Adrenal gland (tissue), 9 donors: ENCODE measurements at regions not wholly inside any gene's neighbourhood (a gene's known extent, or its start where the extent isn't known, plus 50 kb on each side); places are given as distances from the start of the nearest gene placed in this dataset.

Experiments
- DNase-seq, 7 donors: peaks; one replicate each; pipeline ENCODE4 v3.0.0-alpha.2; 2019 to 2020
- H3K27ac ChIP-seq, 5 donors: fragments of 200-600 bp; sonication (generic) in 4 of 5; 1 replicate in 3 of 5; 2 replicates in 2 of 5; pipeline versions ENCODE4 v1.5.1 to v1.8.0; 2016 to 2020; ENCODE audit warnings: mild to moderate bottlenecking in 1 of 5
- H3K27me3 ChIP-seq: fragments of 200-600 bp; 2 replicates; pipeline ENCODE4 v1.8.0; 2021
- H3K36me3 ChIP-seq, 2 donors: fragments of 200-600 bp; replicated peaks in 1 of 2; 1 replicate in 1 of 2; 2 replicates in 1 of 2; pipeline versions ENCODE4 v1.5.1 to v1.8.0; 2018 to 2022
- H3K4me1 ChIP-seq, 2 donors: fragments of 200-600 bp; replicated peaks in 1 of 2; 1 replicate in 1 of 2; 2 replicates in 1 of 2; pipeline versions ENCODE4 v1.5.1 to v1.8.0; 2018 to 2021
- H3K4me3 ChIP-seq, 4 donors: fragments of 200-600 bp; sonication (generic) in 3 of 4; one replicate each; pipeline ENCODE4 v1.5.1; 2016 to 2018
- H3K9me3 ChIP-seq, 3 donors: fragments of 200-600 bp; sonication (generic) in 1 of 3; replicated peaks in 1 of 3; 1 replicate in 2 of 3; 2 replicates in 1 of 3; pipeline versions ENCODE4 v1.5.1 to v1.8.0; 2016 to 2021
- POLR2A ChIP-seq, 2 donors: fragments of 450-650 bp; IDR thresholded peaks; one replicate each; pipeline ENCODE4 v1.6.1; 2017; ENCODE audit warnings: antibody characterized with exemption in 2 of 2, mild to moderate bottlenecking in 2 of 2, moderate library complexity in 1 of 2
- WGBS, 4 donors: extraction: QIAGEN DNeasy Blood & Tissue Kit in 2 of 4; methylation state at CpG; one replicate each; pipeline versions ENCODE4 v1.1.5 to v1.1.7; 2013 to 2017; 5-methylcytosine and 5-hydroxymethylcytosine counted together
- intact Hi-C, 2 donors: fragments of 100-400 bp; cut with DNase I; formaldehyde crosslinking; loops; one replicate each; pipeline versions ENCODE4 v1.14.1 to v1.15.0; 2022 to 2023
- TF ChIP-seq, protein P1 (sequence below), 6 experiments: fragments of 450-650 bp in 4 of 6; fragments of 200-600 bp in 2 of 6; sonication (generic) in 1 of 6; IDR thresholded peaks; 1 replicate in 5 of 6; 2 replicates in 1 of 6; pipeline versions ENCODE4 v1.5.1 to v1.8.0; 2016 to 2021; ENCODE audit warnings: antibody characterized with exemption in 6 of 6, mild to moderate bottlenecking in 2 of 6, moderate library complexity in 1 of 6
- donor health status: healthy with polysubstance abuse.
- donor health status: Bipolar disorder and iron deficiency.
- donor health status: DM: yes; HTN: yes; CAD: no.
- donor health status: DM: no; HTN: no; CAD: no.
- donor health status: DM: no; HTN: no; CAD: no.

DNA sequence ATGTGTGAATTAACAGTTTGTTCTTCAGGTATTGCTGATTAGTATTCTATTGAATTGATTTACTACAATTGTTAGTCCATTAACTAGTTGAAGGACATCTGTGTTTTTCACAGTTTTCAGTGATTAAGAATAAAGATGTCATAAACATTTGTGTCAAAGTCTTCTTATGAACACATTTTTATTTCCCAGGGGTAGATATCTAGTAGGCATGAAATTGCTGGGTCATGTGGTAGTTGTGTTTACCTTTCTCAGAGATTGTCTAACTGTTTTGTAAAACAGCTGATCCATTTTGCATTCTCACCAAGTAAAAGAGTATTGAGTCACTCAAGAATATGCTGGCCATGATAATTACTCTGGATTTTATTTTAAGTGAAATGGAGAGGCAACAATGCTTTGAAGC is 1145.3 kb downstream of the FSCB start:
- Histone ChIP-seq H3K27me3 (no peaks in the 10 kb centered on the region), H3K4me1 (no peaks in the 10 kb centered on the region), H3K9me3 (no peaks in the 10 kb centered on the region), H3K27ac (no peak overlapping the region), H3K4me3 (no peak overlapping the region), H3K36me3 (no peaks in the 10 kb centered on the region)
- DNase-seq: no peak
- intact Hi-C loops: no loop called here
- TF ChIP-seq POLR2A (IDR thresholded peaks at IDR 0.05): no peak
- TF ChIP-seq, protein P1, sequence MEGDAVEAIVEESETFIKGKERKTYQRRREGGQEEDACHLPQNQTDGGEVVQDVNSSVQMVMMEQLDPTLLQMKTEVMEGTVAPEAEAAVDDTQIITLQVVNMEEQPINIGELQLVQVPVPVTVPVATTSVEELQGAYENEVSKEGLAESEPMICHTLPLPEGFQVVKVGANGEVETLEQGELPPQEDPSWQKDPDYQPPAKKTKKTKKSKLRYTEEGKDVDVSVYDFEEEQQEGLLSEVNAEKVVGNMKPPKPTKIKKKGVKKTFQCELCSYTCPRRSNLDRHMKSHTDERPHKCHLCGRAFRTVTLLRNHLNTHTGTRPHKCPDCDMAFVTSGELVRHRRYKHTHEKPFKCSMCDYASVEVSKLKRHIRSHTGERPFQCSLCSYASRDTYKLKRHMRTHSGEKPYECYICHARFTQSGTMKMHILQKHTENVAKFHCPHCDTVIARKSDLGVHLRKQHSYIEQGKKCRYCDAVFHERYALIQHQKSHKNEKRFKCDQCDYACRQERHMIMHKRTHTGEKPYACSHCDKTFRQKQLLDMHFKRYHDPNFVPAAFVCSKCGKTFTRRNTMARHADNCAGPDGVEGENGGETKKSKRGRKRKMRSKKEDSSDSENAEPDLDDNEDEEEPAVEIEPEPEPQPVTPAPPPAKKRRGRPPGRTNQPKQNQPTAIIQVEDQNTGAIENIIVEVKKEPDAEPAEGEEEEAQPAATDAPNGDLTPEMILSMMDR (IDR thresholded peaks at IDR 0.05): no peak

- Histone ChIP-seq H3K27ac (no peak overlapping the region), H3K27me3 (no peaks in the 10 kb centered on the region), H3K9me3 (no peaks in the 10 kb centered on the region), H3K36me3 (no peaks in the 10 kb centered on the region), H3K4me1 (no peaks in the 10 kb centered on the region), H3K4me3 (no peak overlapping the region)
- no peak for DNase-seq
- intact Hi-C loops: no loop called here
- 53 to 75% (median 69%) methylated on average over 2 to 3 of the region's 3 CpGs for WGBS, 4 donors
- TF ChIP-seq, protein P1 (IDR thresholded peaks at IDR 0.05): no peak
- no peak for TF ChIP-seq POLR2A (IDR thresholded peaks at IDR 0.05)
Observed at GRCh38 chr14:43360239-43360638, 1146.8 kb downstream of the FSCB start.

DNA sequence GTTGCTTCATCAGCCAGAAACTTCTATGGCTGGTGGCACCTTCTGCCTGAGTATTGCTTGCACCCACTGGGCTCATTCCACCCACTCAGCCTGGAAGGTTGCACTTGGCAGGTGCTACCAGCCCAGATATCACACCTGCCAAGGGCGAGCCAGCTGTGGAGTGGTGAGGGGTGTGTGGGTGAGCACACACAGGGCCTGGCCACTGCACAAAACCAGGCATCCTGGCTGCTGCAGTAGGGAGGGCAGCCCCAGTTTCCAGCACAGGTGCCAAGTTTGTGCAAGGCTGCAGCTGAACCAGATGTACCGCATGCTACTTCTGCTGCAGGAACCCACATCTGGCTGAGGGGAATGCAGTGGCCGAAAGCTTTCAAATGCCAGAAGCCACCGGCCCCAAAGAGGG is 1147.8 kb downstream of the FSCB start:
- H3K4me1 ChIP-seq: no peaks in the 10 kb centered on the region
- WGBS, 4 donors: 99 to 100% (median 100%) methylated on average over 2 to 4 of the region's 4 CpGs; no CpG with 5 or more reads in 1 of the 4 donors
- no peaks in the 10 kb centered on the region for H3K27me3 ChIP-seq

DNA sequence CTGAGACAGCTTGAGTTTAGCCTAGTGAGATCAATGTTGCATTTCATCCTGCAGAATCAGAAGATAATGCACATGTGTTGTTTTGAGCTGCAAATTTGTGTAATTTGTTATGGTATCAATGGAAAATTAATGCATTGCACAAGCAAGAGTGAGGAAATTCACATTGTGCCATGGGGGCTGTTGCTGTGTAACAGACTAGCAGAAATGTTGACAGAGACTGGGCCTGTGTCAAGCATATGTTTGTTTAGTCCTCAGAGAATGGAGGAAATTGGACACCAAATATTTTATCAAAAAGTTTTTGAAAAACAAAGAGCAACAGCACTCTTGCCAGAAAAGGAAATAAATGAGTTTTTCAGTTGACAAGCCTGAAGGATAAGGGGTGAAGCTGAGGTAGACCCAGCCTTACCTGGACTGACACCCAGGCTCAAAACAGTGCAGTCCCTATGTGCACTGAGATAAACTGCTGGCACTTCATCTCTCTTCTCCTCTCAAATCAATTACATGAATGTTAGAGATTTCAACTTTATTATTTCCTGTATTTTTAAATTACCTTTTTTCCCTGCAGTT is 1150.0 kb downstream of the FSCB start:
- DNase-seq: no peak
- Histone ChIP-seq H3K27ac (no peak overlapping the region), H3K4me3 (no peak overlapping the region), H3K36me3 (no peaks in the 10 kb centered on the region), H3K27me3 (no peaks in the 10 kb centered on the region), H3K9me3 (no peaks in the 10 kb centered on the region), H3K4me1 (no peaks in the 10 kb centered on the region)
- intact Hi-C loops: no loop called here
- TF ChIP-seq, protein P1 (IDR thresholded peaks at IDR 0.05): no peak
- TF ChIP-seq POLR2A (IDR thresholded peaks at IDR 0.05): no peak

More for the DNA sequence above, 1147.8 kb downstream of the FSCB start:
- Histone ChIP-seq H3K27ac (no peak overlapping the region), H3K36me3 (no peaks in the 10 kb centered on the region), H3K4me3 (no peak overlapping the region), H3K9me3 (no peaks in the 10 kb centered on the region)
- no peak for DNase-seq
- no peak for TF ChIP-seq POLR2A (IDR thresholded peaks at IDR 0.05)
- TF ChIP-seq, protein P1 (IDR thresholded peaks at IDR 0.05): no peak
- intact Hi-C loops: no loop called here
